OCI-LY3 (cell line): ENCODE measurements at regions not wholly inside any gene's neighbourhood (a gene's known extent, or its start where the extent isn't known, plus 50 kb on each side); places are given as distances from the start of the nearest gene placed in this dataset.
"Not testable (repeated sequence)": the region's sequence is repeated elsewhere in the genome, so short reads cannot be mapped to it uniquely, and the experiment has no call there.

Source experiments
- H2AFZ ChIP-seq: fragments of 200-600, 300-600 bp; shearing (Covaris generic); 2 replicates; pipeline ENCODE4 v1.6.0; 2014; ENCODE audit warnings: antibody characterized with exemption, low read depth, low read length
- H3K27ac ChIP-seq: fragments of 200-600, 300-600 bp; sonication (generic); 2 replicates; pipeline ENCODE4 v1.5.1; 2014; ENCODE audit warnings: mild to moderate bottlenecking, low read length, moderate library complexity, mixed read lengths
- H3K27me3 ChIP-seq: fragments of 200-600, 300-600 bp; sonication (generic); 2 replicates; pipeline ENCODE4 v1.6.1; 2014; ENCODE audit warnings: low read depth, low read length, mixed read lengths
- H3K36me3 ChIP-seq: fragments of 200-600, 300-600 bp; sonication (generic); replicated peaks from 2 replicates; pipeline ENCODE3; 2014; ENCODE audit warnings: low read depth, low read length, mixed read lengths
- H3K4me1 ChIP-seq: fragments of 300-600, 200-600 bp; sonication (generic); 2 replicates; pipeline ENCODE4 v1.6.1; 2014; ENCODE audit warnings: low read length, mixed read lengths
- H3K4me2 ChIP-seq: fragments of 200-600, 300-600 bp; sonication (generic); 2 replicates; pipeline ENCODE4 v1.6.1; 2014; ENCODE audit warnings: low read length, mixed read lengths
- H3K4me3 ChIP-seq: fragments of 300-600, 200-600 bp; sonication (generic); 2 replicates; pipeline ENCODE4 v1.5.1; 2014; ENCODE audit warnings: antibody characterized with exemption, mild to moderate bottlenecking, low read length, moderate library complexity
- H3K79me2 ChIP-seq: fragments of 300-600, 200-600 bp; shearing (Covaris generic); 2 replicates; pipeline ENCODE4 v1.6.1; 2014; ENCODE audit warnings: mild to moderate bottlenecking, low read length, mixed read lengths
- H3K9ac ChIP-seq: fragments of 300-600, 200-600 bp; shearing (Covaris generic); 2 replicates; pipeline ENCODE4 v1.6.0; 2014; ENCODE audit warnings: mild to moderate bottlenecking, low read length, moderate library complexity
- H3K9me3 ChIP-seq: fragments of 200-600, 300-600 bp; shearing (Covaris generic); 2 replicates; pipeline ENCODE4 v1.6.1; 2014; ENCODE audit warnings: low read length, mixed read lengths; ENCODE audit not compliant: insufficient read depth
- H4K20me1 ChIP-seq: fragments of 200-600, 300-600 bp; sonication (generic); 2 replicates; pipeline ENCODE4 v1.6.1; 2016; ENCODE audit warnings: low read length, mixed read lengths; ENCODE audit not compliant: insufficient read depth
- EZH2phosphoT487 ChIP-seq: fragments of 200-600 bp; shearing (Covaris generic); IDR thresholded peaks from 2 replicates; pipeline ENCODE4 v1.6.1; 2018; ENCODE audit warnings: antibody characterized with exemption, mixed run types, low read depth
- TF ChIP-seq, protein P1 (sequence below): fragments of 200-600, 300-600 bp; sonication (generic); IDR thresholded peaks from 2 replicates; pipeline ENCODE4 v1.5.1; 2014; ENCODE audit warnings: antibody characterized with exemption, low read length, low read depth

DNA sequence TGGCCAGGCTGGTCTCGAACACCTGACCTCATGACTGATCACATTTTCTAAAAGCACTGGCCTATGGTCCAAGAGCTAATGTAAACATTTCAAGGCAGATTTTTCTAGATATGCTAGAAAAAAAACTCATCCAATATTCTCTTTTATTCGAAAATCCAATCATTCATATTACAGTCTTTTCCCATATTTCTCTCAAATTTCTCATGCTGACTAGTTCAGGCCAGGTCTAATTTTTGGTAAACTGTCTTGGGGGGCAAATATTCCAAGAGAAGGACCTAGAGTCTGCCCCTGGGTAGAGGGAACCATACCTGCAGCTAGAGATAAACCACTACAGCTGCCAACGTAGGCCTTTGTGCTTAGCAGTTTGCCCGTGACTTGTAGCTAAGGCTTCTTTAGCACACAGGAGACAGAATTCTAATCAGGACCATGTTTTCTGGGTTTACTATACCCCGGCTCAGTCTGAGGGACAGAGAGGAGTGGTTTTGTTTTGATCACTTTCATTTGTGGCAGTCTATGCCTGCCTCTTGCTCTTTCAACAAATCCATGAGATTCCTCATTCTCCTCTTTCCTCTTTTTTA lies 71.8 kb upstream of the CITED2 start:
- no peak overlapping the region for H3K27ac ChIP-seq
- H3K9me3 ChIP-seq, result no peaks in the 10 kb centered on the region
- no peaks in the 10 kb centered on the region for H3K36me3 ChIP-seq
- H3K27me3 ChIP-seq, result no peaks in the 10 kb centered on the region
- no peaks in the 10 kb centered on the region for H4K20me1 ChIP-seq
- no peak overlapping the region for H3K4me3 ChIP-seq
- H2AFZ ChIP-seq, result no peak overlapping the region
- no peaks in the 10 kb centered on the region for H3K79me2 ChIP-seq
- no peak overlapping the region for H3K4me2 ChIP-seq
- no peak overlapping the region for H3K9ac ChIP-seq
- peaks cover 31% of the 10 kb centered on the region for H3K4me1 ChIP-seq
- TF ChIP-seq EZH2phosphoT487, result no peak
- TF ChIP-seq, protein P1, sequence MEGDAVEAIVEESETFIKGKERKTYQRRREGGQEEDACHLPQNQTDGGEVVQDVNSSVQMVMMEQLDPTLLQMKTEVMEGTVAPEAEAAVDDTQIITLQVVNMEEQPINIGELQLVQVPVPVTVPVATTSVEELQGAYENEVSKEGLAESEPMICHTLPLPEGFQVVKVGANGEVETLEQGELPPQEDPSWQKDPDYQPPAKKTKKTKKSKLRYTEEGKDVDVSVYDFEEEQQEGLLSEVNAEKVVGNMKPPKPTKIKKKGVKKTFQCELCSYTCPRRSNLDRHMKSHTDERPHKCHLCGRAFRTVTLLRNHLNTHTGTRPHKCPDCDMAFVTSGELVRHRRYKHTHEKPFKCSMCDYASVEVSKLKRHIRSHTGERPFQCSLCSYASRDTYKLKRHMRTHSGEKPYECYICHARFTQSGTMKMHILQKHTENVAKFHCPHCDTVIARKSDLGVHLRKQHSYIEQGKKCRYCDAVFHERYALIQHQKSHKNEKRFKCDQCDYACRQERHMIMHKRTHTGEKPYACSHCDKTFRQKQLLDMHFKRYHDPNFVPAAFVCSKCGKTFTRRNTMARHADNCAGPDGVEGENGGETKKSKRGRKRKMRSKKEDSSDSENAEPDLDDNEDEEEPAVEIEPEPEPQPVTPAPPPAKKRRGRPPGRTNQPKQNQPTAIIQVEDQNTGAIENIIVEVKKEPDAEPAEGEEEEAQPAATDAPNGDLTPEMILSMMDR, result no peak

DNA sequence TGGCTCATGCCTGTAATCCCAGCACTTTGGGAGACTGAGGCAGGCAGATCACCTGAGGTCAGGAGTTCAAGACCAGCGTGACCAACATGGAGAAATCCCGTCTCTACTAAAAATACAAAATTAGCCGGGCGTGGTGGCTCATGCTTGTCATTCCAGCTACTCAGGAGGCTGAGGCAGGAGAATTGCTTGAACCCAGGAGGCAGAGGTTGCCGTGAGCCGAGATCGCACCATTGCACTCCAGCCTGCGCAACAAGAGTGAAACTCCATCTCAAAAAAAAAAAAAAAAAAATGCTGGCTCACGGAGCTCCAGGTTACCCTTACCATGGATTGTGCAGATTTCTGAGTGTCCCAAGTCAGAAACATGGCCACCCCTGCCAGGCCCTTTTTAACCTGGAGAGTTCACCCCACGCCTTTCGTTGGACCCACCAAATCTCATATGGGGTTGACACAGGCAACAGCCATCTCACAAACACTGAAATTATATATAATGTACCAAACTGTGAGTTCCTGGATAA lies 69.9 kb upstream of the CITED2 start:
- H2AFZ ChIP-seq, H3K4me3 ChIP-seq, H3K27ac ChIP-seq, H4K20me1 ChIP-seq, H3K36me3 ChIP-seq, H3K9me3 ChIP-seq, H3K79me2 ChIP-seq, H3K27me3 ChIP-seq, H3K9ac ChIP-seq, H3K4me2 ChIP-seq: not testable (repeated sequence)
- peaks cover 27% of the 10 kb centered on the region for H3K4me1 ChIP-seq

DNA sequence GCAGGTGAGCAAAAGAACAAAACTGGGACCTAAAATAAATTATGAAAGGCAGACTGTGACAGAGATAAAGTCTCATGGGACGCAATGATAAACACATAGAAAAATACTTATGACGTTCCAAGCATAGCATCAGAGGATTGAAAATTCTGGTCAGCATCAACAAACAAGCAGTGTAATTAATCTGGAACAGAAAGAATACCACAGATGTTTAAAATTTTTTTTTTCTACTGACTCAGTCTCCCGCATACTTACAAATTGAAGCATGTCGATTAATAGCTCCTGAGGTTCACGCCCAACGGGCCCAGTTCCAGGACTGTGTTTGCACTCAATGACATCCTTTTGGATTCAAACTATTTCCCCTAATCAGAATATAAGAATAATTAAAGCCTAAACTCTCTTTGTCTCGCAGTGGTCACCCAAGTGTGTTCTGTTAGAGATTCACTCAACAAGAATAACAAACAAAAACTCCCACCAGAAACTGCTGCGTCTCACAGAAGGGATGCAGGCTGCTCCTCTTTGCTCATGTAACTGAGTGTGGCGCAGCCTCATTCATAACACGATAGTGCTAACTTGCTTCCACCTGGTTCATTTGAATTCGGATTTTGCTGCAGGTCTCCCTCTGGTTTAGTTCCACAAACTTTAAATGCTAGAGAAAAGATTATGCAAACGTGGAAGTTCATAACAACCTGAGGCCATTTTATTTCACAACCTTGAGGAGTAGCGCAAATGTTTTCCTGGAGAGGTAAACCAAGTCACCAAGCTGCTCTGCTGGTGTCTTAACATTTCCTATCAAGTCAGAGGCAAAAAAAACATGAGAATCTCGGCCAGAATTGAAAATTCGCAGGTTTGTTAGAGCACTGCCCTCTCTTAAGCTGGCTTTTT lies 69.0 kb upstream of the CITED2 start:
- Histone ChIP-seq H3K79me2 (no peaks in the 10 kb centered on the region), H2AFZ (no peak overlapping the region), H3K9me3 (no peaks in the 10 kb centered on the region), H3K9ac (no peak overlapping the region), H3K27ac (no peak overlapping the region), H3K36me3 (no peaks in the 10 kb centered on the region), H3K4me1 (peaks cover 18% of the 10 kb centered on the region), H3K4me3 (no peak overlapping the region), H3K4me2 (no peak overlapping the region), H3K27me3 (no peaks in the 10 kb centered on the region), H4K20me1 (no peaks in the 10 kb centered on the region)
- TF ChIP-seq EZH2phosphoT487, result no peak
- TF ChIP-seq, protein P1, result no peak

DNA sequence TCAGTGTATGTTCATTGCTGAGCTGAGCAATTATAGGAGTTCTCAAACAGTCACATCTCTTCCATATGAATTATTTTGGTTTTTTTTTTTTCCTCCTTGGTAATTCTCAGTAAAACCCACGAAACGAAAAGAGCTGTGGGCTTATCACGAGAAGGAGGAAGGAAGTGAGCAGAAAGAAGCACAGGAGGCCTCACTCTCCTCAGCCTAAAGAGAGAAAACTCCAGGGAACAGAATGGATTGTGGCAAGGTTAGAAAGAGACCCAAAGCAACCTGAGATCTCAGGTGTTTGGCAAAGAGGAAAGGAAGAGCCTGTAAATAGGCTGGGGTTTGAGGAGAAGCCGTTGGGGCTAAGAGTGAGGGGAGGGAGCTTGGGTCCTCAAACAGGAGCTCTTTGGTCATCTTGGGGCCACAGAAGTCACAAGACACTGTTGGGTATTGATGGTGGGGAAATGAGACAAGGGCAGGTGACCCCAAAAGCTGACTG lies 67.8 kb upstream of the CITED2 start:
- H4K20me1 ChIP-seq, result no peaks in the 10 kb centered on the region
- no peaks in the 10 kb centered on the region for H3K27me3 ChIP-seq
- H2AFZ ChIP-seq, result peak overlapping the region; percentile 9; the same call in 1 of the 2 replicates
- no peaks in the 10 kb centered on the region for H3K36me3 ChIP-seq
- H3K4me3 ChIP-seq, result no peak overlapping the region
- H3K27ac ChIP-seq, result no peak overlapping the region
- H3K4me1 ChIP-seq, result peaks cover 6% of the 10 kb centered on the region; the same call in 1 of the 2 replicates
- no peak overlapping the region for H3K9ac ChIP-seq
- H3K79me2 ChIP-seq, result no peaks in the 10 kb centered on the region
- no peak overlapping the region for H3K4me2 ChIP-seq
- no peaks in the 10 kb centered on the region for H3K9me3 ChIP-seq
- TF ChIP-seq EZH2phosphoT487, result no peak
- TF ChIP-seq, protein P1, result no peak
